GM18502 (cell line): ENCODE measurements at regions not wholly inside any gene's neighbourhood (a gene's known extent, or its start where the extent isn't known, plus 50 kb on each side); places are given as distances from the start of the nearest gene placed in this dataset.
A peak's percentile ranks its signal among the peaks of the same experiment; 100 is the strongest.

Experiments used
- ATAC-seq: cut with Tn5 transposase; IDR thresholded peaks from one replicate; pipeline ENCODE4 v1.9.1; 2021; ENCODE audit warnings: mild to moderate bottlenecking; ENCODE audit not compliant: unreplicated experiment, poor library complexity

- no peak for ATAC-seq
Measured at GRCh38 chr13:69580255-69580654, 527.4 kb upstream of the ATXN8OS start.

- no peak for ATAC-seq
Measured at GRCh38 chr13:69579351-69579750, 528.3 kb upstream of the ATXN8OS start.

- no peak for ATAC-seq
Measured at GRCh38 chr13:69571606-69572323, 535.9 kb upstream of the ATXN8OS start.

- no peak for ATAC-seq
Measured at GRCh38 chr13:69567514-69567913, 540.1 kb upstream of the ATXN8OS start.

GRCh38 chr13:69566104-69566716 lies 541.4 kb upstream of the ATXN8OS start:
- ATAC-seq: no peak

- peak; percentile 96 for ATAC-seq
Measured at GRCh38 chr13:69565334-69565733, 542.3 kb upstream of the ATXN8OS start.

- no peak for ATAC-seq
Measured at GRCh38 chr13:69556540-69557196, 551.0 kb upstream of the ATXN8OS start.

GRCh38 chr13:69553976-69554375 lies 553.6 kb upstream of the ATXN8OS start:
- ATAC-seq: no peak

GRCh38 chr13:69551193-69551592 lies 556.4 kb upstream of the ATXN8OS start:
- ATAC-seq: no peak

- ATAC-seq: no peak
Measured at GRCh38 chr13:69547780-69548179, 559.8 kb upstream of the ATXN8OS start.

- ATAC-seq: no peak
Measured at GRCh38 chr13:69545551-69545950, 562.1 kb upstream of the ATXN8OS start.

- no peak for ATAC-seq
Measured at GRCh38 chr13:69524459-69525150, 583.0 kb upstream of the ATXN8OS start.

- ATAC-seq: no peak
Measured at GRCh38 chr13:69496981-69497380, 610.6 kb upstream of the ATXN8OS start.

GRCh38 chr13:69495096-69495495 lies 612.5 kb upstream of the ATXN8OS start:
- no peak for ATAC-seq

- no peak for ATAC-seq
Measured at GRCh38 chr13:69487576-69487975, 620.0 kb upstream of the ATXN8OS start.

GRCh38 chr13:69485991-69486592 lies 621.5 kb upstream of the ATXN8OS start:
- no peak for ATAC-seq

- no peak for ATAC-seq
Measured at GRCh38 chr13:69477451-69477850, 630.2 kb upstream of the ATXN8OS start.

GRCh38 chr13:69474011-69474685 lies 633.5 kb upstream of the ATXN8OS start:
- ATAC-seq: no peak

GRCh38 chr13:69468624-69469023 lies 639.0 kb upstream of the ATXN8OS start:
- no peak for ATAC-seq

- ATAC-seq: no peak
Measured at GRCh38 chr13:69461397-69461796, 646.2 kb upstream of the ATXN8OS start.
